ENCODE measurements at regions not wholly inside any gene's neighbourhood (a gene's known extent, or its start where the extent isn't known, plus 50 kb on each side); places are given as distances from the start of the nearest gene placed in this dataset.

DNA sequence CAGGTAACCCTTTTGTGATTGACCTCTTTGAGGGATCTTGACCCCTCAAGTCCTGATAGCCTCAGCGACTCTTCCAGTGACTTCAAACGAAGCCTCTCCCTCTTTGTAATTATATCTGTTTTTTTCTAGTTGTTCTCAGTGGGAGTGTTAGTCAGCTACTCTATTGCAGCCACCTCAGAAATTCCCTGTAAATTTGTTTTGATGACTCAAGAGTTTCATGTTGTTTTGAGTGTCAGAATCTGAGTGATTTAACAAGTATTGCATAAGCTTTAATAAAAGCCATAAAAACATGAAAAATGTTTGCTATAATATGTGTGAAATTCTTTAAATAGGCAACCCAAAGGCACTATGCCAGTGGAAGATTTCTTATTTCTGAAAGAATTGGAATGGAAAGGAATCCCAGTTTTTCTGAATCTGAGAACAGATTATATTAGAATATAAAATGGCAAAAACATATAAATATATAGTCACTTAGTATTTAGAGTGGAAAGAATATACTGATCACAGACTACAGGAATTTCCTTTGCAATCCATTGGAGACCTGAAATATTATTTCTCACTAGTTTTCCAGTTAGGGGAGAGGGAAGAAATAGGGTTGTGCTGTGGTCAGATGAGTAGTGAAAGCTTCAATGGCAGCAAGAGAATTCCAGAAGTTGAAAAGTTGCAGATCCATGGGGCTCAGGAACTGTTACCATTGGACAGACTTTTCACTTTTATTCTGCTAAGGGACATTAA, 94.4 kb upstream of the SEMA3C start:
- TF ChIP-seq, protein P1, sequence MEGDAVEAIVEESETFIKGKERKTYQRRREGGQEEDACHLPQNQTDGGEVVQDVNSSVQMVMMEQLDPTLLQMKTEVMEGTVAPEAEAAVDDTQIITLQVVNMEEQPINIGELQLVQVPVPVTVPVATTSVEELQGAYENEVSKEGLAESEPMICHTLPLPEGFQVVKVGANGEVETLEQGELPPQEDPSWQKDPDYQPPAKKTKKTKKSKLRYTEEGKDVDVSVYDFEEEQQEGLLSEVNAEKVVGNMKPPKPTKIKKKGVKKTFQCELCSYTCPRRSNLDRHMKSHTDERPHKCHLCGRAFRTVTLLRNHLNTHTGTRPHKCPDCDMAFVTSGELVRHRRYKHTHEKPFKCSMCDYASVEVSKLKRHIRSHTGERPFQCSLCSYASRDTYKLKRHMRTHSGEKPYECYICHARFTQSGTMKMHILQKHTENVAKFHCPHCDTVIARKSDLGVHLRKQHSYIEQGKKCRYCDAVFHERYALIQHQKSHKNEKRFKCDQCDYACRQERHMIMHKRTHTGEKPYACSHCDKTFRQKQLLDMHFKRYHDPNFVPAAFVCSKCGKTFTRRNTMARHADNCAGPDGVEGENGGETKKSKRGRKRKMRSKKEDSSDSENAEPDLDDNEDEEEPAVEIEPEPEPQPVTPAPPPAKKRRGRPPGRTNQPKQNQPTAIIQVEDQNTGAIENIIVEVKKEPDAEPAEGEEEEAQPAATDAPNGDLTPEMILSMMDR (IDR thresholded peaks at IDR 0.05; ENCODE audit: insufficient read depth, low read depth, low read length, missing control alignments), result no peak
- H3K4me3 ChIP-seq (ENCODE audit: low read depth, low read length), result no peak overlapping the region
- no peak for DNase-seq (ENCODE audit: low read depth)

- H3K4me3 ChIP-seq (ENCODE audit: low read depth, low read length), result no peak overlapping the region
- TF ChIP-seq, protein P1 (IDR thresholded peaks at IDR 0.05; ENCODE audit: insufficient read depth, low read depth, low read length, missing control alignments), result no peak
- no peak for DNase-seq (ENCODE audit: low read depth)
Measured at GRCh38 chr7:81008901-81009300, 90.0 kb upstream of the SEMA3C start.

GRCh38 chr7:81007051-81007450, 88.2 kb upstream of the SEMA3C start:
- no peak overlapping the region for H3K4me3 ChIP-seq (ENCODE audit: low read depth, low read length)
- TF ChIP-seq, protein P1 (IDR thresholded peaks at IDR 0.05; ENCODE audit: insufficient read depth, low read depth, low read length, missing control alignments), result no peak
- DNase-seq (ENCODE audit: low read depth), result no peak

GRCh38 chr7:81005254-81005653, 86.4 kb upstream of the SEMA3C start:
- DNase-seq (ENCODE audit: low read depth), result no peak
- TF ChIP-seq, protein P1 (IDR thresholded peaks at IDR 0.05; ENCODE audit: insufficient read depth, low read depth, low read length, missing control alignments), result no peak
- H3K4me3 ChIP-seq (ENCODE audit: low read depth, low read length), result no peak overlapping the region

DNA sequence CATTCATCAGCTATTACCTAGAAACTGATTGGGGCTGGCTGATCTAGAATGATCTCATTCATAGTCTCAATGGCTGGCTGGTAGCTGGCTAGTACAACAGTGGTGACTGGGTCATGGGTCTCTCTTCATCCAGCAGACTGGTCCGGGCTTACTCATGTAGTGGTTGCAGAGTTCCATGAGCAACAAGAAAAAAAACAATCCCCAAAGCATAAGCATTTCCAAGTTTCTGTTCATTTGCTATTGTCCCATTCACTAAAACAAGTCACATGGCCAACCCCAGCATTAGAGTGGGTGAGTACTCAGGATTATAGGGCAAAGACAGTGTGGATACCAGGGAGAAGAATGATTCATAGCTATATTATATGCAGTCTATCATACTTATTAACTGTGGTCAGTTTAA, 85.2 kb upstream of the SEMA3C start:
- DNase-seq (ENCODE audit: low read depth), result no peak
- H3K4me3 ChIP-seq (ENCODE audit: low read depth, low read length), result no peak overlapping the region
- TF ChIP-seq, protein P1 (IDR thresholded peaks at IDR 0.05; ENCODE audit: insufficient read depth, low read depth, low read length, missing control alignments), result no peak

GRCh38 chr7:81003326-81003725, 84.5 kb upstream of the SEMA3C start:
- no peak for DNase-seq (ENCODE audit: low read depth)
- TF ChIP-seq, protein P1 (IDR thresholded peaks at IDR 0.05; ENCODE audit: insufficient read depth, low read depth, low read length, missing control alignments), result no peak
- H3K4me3 ChIP-seq (ENCODE audit: low read depth, low read length), result no peak overlapping the region

- H3K4me3 ChIP-seq (ENCODE audit: low read depth, low read length), result no peak overlapping the region
- DNase-seq (ENCODE audit: low read depth), result no peak
- TF ChIP-seq, protein P1 (IDR thresholded peaks at IDR 0.05; ENCODE audit: insufficient read depth, low read depth, low read length, missing control alignments), result no peak
Measured at GRCh38 chr7:81002421-81002820, 83.6 kb upstream of the SEMA3C start.
